Neutrophil (primary cell): ENCODE measurements at regions not wholly inside any gene's neighbourhood (a gene's known extent, or its start where the extent isn't known, plus 50 kb on each side); places are given as distances from the start of the nearest gene placed in this dataset.
"Not testable (repeated sequence)": the region's sequence is repeated elsewhere in the genome, so short reads cannot be mapped to it uniquely, and the experiment has no call there.

Experiments
- H3K27ac ChIP-seq: fragments of 200-600 bp; sonication (generic); 2 replicates; pipeline ENCODE4 v1.5.1; 2016; ENCODE audit warnings: mild to moderate bottlenecking, moderate library complexity
- H3K27me3 ChIP-seq: fragments of 200-600 bp; sonication (generic); 2 replicates; pipeline ENCODE4 v1.6.0; 2016; ENCODE audit warnings: mild to moderate bottlenecking
- H3K36me3 ChIP-seq: fragments of 200-600 bp; sonication (generic); 2 replicates; pipeline ENCODE4 v1.5.1; 2017
- H3K4me1 ChIP-seq, 2 experiments: fragments of 200-600 bp in 1 of 2; sonication (generic) in 1 of 2; 1 replicate in 1 of 2; 2 replicates in 1 of 2; pipeline versions ENCODE4 v1.5.1 to v1.6.1; 2013 to 2016; ENCODE audit warnings: low read depth in 1 of 2, low read length in 1 of 2, mild to moderate bottlenecking in 1 of 2, moderate library complexity in 1 of 2; ENCODE audit not compliant: control insufficient read depth in 1 of 2, insufficient read depth in 1 of 2
- H3K4me3 ChIP-seq, 2 experiments: fragments of 200-600 bp in 1 of 2; sonication (generic) in 1 of 2; 1 replicate in 1 of 2; 2 replicates in 1 of 2; pipeline ENCODE4 v1.5.1; 2013 to 2016; ENCODE audit warnings: low read depth in 1 of 2, low read length in 1 of 2, mild to moderate bottlenecking in 1 of 2, moderate library complexity in 1 of 2
- H3K9me3 ChIP-seq: fragments of 200-600 bp; sonication (generic); 2 replicates; pipeline ENCODE4 v1.5.1; 2016
- CTCF ChIP-seq: fragments of 200-600 bp; sonication (generic); IDR thresholded peaks from 2 replicates; pipeline ENCODE4 v1.5.1; 2016; ENCODE audit warnings: antibody characterized with exemption

GRCh38 chr6:27816906-27817305 lies 95.3 kb downstream of the OR2B2 start:
- no peak for TF ChIP-seq CTCF
- Histone ChIP-seq H3K36me3 (no peaks in the 10 kb centered on the region), H3K27ac (no peak overlapping the region), H3K27me3 (no peaks in the 10 kb centered on the region), H3K4me1 (peaks cover 7 to 12% of the 10 kb centered on the region in 2 experiments), H3K9me3 (no peaks in the 10 kb centered on the region), H3K4me3 (no peak overlapping the region)

- Histone ChIP-seq H3K27me3 (no peaks in the 10 kb centered on the region), H3K4me1 (peaks cover 26 to 31% of the 10 kb centered on the region in 2 experiments), H3K27ac (peak overlapping the region; percentile 19), H3K9me3 (no peaks in the 10 kb centered on the region), H3K36me3 (no peaks in the 10 kb centered on the region), H3K4me3 (peak overlapping the region; percentile 41 to 42)
- no peak for TF ChIP-seq CTCF
These were observed 97.4 kb downstream of the OR2B2 start for GRCh38 chr6:27814665-27815424.

GRCh38 chr6:27814415-27814664 lies 97.9 kb downstream of the OR2B2 start:
- H3K9me3 ChIP-seq, H3K36me3 ChIP-seq, H3K27ac ChIP-seq, H3K27me3 ChIP-seq: not testable (repeated sequence)
- Histone ChIP-seq H3K4me1 (peaks cover 28 to 36% of the 10 kb centered on the region in 2 experiments), H3K4me3 (peak overlapping the region; percentile 41 to 42)

- Histone ChIP-seq H3K4me1 (peaks cover 36 to 46% of the 10 kb centered on the region in 2 experiments), H3K36me3 (no peaks in the 10 kb centered on the region), H3K9me3 (no peaks in the 10 kb centered on the region), H3K27me3 (no peaks in the 10 kb centered on the region), H3K27ac (no peak overlapping the region), H3K4me3 (no peak overlapping the region)
- TF ChIP-seq CTCF, result no peak
These were observed 99.2 kb downstream of the OR2B2 start for GRCh38 chr6:27812805-27813492.

- Histone ChIP-seq H3K9me3 (no peaks in the 10 kb centered on the region), H3K27me3 (peaks cover 2% of the 10 kb centered on the region), H3K4me3 (no peak overlapping the region), H3K36me3 (no peaks in the 10 kb centered on the region), H3K27ac (no peak overlapping the region), H3K4me1 (peaks cover 40 to 52% of the 10 kb centered on the region in 2 experiments)
- no peak for TF ChIP-seq CTCF
These were observed 100.0 kb downstream of the OR2B2 start for GRCh38 chr6:27812078-27812804.

GRCh38 chr6:27811451-27811772 lies 100.8 kb downstream of the OR2B2 start:
- Histone ChIP-seq H3K27me3 (peaks cover 10% of the 10 kb centered on the region), H3K9me3 (no peaks in the 10 kb centered on the region), H3K4me3 (peak overlapping the region; percentile 66 to 80), H3K4me1 (peaks cover 48 to 60% of the 10 kb centered on the region in 2 experiments), H3K27ac (no peak overlapping the region), H3K36me3 (no peaks in the 10 kb centered on the region)
- TF ChIP-seq CTCF, result no peak
